ENCODE measurements at regions not wholly inside any gene's neighbourhood (a gene's known extent, or its start where the extent isn't known, plus 50 kb on each side); places are given as distances from the start of the nearest gene placed in this dataset.

GRCh38 chr10:31153692-31154091 is 122.0 kb upstream of the ZNF438 start:
- no peak for TF ChIP-seq POLR2A (IDR thresholded peaks at IDR 0.05)
- TF ChIP-seq, protein P1, sequence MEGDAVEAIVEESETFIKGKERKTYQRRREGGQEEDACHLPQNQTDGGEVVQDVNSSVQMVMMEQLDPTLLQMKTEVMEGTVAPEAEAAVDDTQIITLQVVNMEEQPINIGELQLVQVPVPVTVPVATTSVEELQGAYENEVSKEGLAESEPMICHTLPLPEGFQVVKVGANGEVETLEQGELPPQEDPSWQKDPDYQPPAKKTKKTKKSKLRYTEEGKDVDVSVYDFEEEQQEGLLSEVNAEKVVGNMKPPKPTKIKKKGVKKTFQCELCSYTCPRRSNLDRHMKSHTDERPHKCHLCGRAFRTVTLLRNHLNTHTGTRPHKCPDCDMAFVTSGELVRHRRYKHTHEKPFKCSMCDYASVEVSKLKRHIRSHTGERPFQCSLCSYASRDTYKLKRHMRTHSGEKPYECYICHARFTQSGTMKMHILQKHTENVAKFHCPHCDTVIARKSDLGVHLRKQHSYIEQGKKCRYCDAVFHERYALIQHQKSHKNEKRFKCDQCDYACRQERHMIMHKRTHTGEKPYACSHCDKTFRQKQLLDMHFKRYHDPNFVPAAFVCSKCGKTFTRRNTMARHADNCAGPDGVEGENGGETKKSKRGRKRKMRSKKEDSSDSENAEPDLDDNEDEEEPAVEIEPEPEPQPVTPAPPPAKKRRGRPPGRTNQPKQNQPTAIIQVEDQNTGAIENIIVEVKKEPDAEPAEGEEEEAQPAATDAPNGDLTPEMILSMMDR (IDR thresholded peaks at IDR 0.05) = no peak

Data from uterus (tissue), 2 donors.